Transverse colon (tissue), 3 donors: ENCODE measurements at regions not wholly inside any gene's neighbourhood (a gene's known extent, or its start where the extent isn't known, plus 50 kb on each side); places are given as distances from the start of the nearest gene placed in this dataset.

Experiments used
- CTCF ChIP-seq, 5 experiments: fragments of 200-600 bp in 3 of 5; fragments of 450-650 bp in 2 of 5; sonication (generic) in 3 of 5; IDR thresholded peaks; 1 replicate in 2 of 5; 2 replicates in 3 of 5; pipeline ENCODE4 v1.5.1; 2016 to 2017; ENCODE audit warnings: antibody characterized with exemption in 5 of 5, inconsistent platforms in 3 of 5, mild to moderate bottlenecking in 2 of 5, moderate library complexity in 1 of 5
- EP300 ChIP-seq: sonication (generic); formaldehyde crosslinking; IDR thresholded peaks from one replicate; pipeline ENCODE4 v1.6.1; 2017; ENCODE audit warnings: antibody characterized with exemption, low read depth
- POLR2A ChIP-seq: fragments of 450-650 bp; IDR thresholded peaks from one replicate; pipeline ENCODE4 v1.6.1; 2016; ENCODE audit warnings: antibody characterized with exemption, mild to moderate bottlenecking, moderate library complexity

DNA sequence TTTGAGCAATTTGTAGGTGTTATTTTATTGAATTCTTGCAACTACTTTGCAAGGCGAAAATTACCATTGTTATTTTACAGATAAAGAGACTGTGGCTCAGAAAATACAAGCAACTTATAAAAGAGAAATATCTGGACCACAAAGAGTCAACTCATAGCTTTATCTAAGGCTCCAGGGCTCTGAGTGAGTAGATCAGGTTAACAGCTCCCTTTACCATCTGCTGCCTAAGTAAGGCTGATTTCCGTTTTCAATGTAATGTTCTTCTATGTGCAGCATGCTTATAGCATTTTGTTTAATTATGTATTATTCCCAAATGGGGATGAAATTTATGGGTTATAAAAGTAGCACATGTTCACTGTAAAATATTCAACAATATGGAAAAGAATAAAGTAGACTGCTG lies 299.1 kb upstream of the TNP1 start:
- TF ChIP-seq EP300 (no peak), CTCF (IDR thresholded peaks at IDR 0.05) (no peak), POLR2A (no peak)
